WTC11 (cell line): ENCODE measurements at regions not wholly inside any gene's neighbourhood (a gene's known extent, or its start where the extent isn't known, plus 50 kb on each side); places are given as distances from the start of the nearest gene placed in this dataset.

Experiments
- ATF2 ChIP-seq: sonication (generic); formaldehyde crosslinking; IDR thresholded peaks from 2 replicates; pipeline ENCODE4 v1.8.1; 2022; ENCODE audit warnings: low read depth, missing genetic modification reagents, borderline replicate concordance
- E2F4 ChIP-seq: sonication (generic); formaldehyde crosslinking; IDR thresholded peaks from 2 replicates; pipeline ENCODE4 v1.8.1; 2022; ENCODE audit warnings: low read depth, mild to moderate bottlenecking, moderate library complexity, missing genetic modification reagents, borderline replicate concordance
- ELF4 ChIP-seq: sonication (generic); formaldehyde crosslinking; IDR thresholded peaks from 2 replicates; pipeline ENCODE4 v1.8.1; 2022; ENCODE audit warnings: low read depth, mild to moderate bottlenecking, moderate library complexity, missing genetic modification reagents
- FOXP4 ChIP-seq: sonication (generic); formaldehyde crosslinking; IDR thresholded peaks from 2 replicates; pipeline ENCODE4 v1.8.0; 2022; ENCODE audit warnings: mild to moderate bottlenecking, missing genetic modification reagents
- MAX ChIP-seq: sonication (generic); formaldehyde crosslinking; IDR thresholded peaks from 2 replicates; pipeline ENCODE4 v1.8.0; 2022; ENCODE audit warnings: mild to moderate bottlenecking, missing genetic modification reagents
- MXD4 ChIP-seq: fragments of 250-450 bp; sonication (Bioruptor Pico); IDR thresholded peaks from 2 replicates; pipeline ENCODE4 v1.8.0; 2021; ENCODE audit warnings: mild to moderate bottlenecking, moderate library complexity, borderline replicate concordance
- NFE2L1 ChIP-seq: sonication (generic); formaldehyde crosslinking; IDR thresholded peaks from 2 replicates; pipeline ENCODE4 v1.8.1; 2023; ENCODE audit warnings: missing genetic modification reagents
- SP1 ChIP-seq: sonication (generic); formaldehyde crosslinking; conservative IDR thresholded peaks from 2 replicates; pipeline ENCODE4 v1.8.1; 2022; ENCODE audit warnings: missing genetic modification reagents
- TEAD4 ChIP-seq: sonication (generic); formaldehyde crosslinking; IDR thresholded peaks from 2 replicates; pipeline ENCODE4 v1.8.0; 2022; ENCODE audit warnings: mild to moderate bottlenecking, missing genetic modification reagents
- ZNF219 ChIP-seq: sonication (generic); formaldehyde crosslinking; IDR thresholded peaks from 2 replicates; pipeline ENCODE4 v1.8.0; 2023; ENCODE audit warnings: missing genetic modification reagents, mild to moderate bottlenecking, borderline replicate concordance
- ZNF512 ChIP-seq: sonication (generic); formaldehyde crosslinking; IDR thresholded peaks from 2 replicates; pipeline ENCODE4 v1.8.1; 2022; ENCODE audit warnings: missing genetic modification reagents, borderline replicate concordance
- TF ChIP-seq, protein P1 (sequence below): fragments of 200-600 bp; IDR thresholded peaks from 2 replicates; pipeline ENCODE4 v1.8.0; 2022; ENCODE audit warnings: antibody characterized with exemption
- TF ChIP-seq, protein P2 (sequence below): sonication (generic); formaldehyde crosslinking; IDR thresholded peaks from 2 replicates; pipeline ENCODE4 v1.8.0; 2023; ENCODE audit warnings: missing genetic modification reagents

DNA sequence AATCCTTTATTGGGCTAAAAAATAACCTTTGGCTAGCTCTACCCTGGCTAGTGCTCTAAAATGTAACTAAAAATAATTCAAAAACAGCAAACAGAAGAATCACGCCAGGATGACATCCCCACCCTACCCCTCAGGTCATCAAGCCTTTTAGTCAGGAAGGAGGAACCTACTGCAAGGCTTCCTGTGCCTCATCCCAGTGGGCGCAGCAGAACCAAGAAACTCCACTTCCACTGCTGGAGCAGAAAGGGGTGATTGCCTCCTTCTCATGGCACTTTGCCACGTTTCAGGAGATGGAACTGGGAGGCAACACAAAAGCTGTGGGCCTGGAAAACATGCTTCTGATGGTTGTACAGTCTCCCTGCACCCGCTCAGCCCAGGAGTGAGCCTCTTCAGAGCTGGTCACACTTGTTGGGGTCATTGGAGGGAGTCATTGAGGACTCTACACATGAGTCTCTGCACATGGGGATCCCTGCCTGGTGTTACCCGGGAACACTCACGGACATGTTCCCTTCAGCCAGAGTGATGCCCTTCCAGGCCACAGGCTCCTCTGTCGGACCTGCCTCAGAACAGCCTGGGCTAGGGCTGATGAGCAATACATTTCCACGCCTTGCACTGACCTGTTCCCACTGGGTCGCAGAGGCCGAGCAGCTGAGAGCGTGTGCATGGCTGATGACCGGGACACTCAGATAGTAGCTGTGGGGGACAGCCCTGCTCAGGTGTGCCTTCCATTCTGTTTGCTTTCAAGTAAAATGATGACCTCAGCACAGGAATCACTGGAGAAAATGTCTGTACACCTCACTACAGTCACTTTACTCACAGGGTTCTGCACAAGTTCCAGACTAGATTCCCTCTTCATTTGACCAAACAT is 355.3 kb downstream of the FGFR2 start:
- TF ChIP-seq NFE2L1 (no peak), SP1 (CRISPR knock-in tag) (no peak), E2F4 (CRISPR knock-in tag) (no peak), MAX (CRISPR knock-in tag) (no peak), FOXP4 (CRISPR knock-in tag) (no peak), ELF4 (CRISPR knock-in tag) (no peak), TEAD4 (CRISPR knock-in tag) (no peak), ATF2 (CRISPR knock-in tag) (no peak), MXD4 (CRISPR knock-in tag) (no peak), ZNF219 (CRISPR knock-in tag) (no peak), ZNF512 (no peak)
- TF ChIP-seq, protein P1, sequence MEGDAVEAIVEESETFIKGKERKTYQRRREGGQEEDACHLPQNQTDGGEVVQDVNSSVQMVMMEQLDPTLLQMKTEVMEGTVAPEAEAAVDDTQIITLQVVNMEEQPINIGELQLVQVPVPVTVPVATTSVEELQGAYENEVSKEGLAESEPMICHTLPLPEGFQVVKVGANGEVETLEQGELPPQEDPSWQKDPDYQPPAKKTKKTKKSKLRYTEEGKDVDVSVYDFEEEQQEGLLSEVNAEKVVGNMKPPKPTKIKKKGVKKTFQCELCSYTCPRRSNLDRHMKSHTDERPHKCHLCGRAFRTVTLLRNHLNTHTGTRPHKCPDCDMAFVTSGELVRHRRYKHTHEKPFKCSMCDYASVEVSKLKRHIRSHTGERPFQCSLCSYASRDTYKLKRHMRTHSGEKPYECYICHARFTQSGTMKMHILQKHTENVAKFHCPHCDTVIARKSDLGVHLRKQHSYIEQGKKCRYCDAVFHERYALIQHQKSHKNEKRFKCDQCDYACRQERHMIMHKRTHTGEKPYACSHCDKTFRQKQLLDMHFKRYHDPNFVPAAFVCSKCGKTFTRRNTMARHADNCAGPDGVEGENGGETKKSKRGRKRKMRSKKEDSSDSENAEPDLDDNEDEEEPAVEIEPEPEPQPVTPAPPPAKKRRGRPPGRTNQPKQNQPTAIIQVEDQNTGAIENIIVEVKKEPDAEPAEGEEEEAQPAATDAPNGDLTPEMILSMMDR, result no peak
- TF ChIP-seq, protein P2, sequence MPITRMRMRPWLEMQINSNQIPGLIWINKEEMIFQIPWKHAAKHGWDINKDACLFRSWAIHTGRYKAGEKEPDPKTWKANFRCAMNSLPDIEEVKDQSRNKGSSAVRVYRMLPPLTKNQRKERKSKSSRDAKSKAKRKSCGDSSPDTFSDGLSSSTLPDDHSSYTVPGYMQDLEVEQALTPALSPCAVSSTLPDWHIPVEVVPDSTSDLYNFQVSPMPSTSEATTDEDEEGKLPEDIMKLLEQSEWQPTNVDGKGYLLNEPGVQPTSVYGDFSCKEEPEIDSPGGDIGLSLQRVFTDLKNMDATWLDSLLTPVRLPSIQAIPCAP, result no peak
